SK-N-SH treated with all-trans-retinoic acid at 6 μM for 48 hours (cell line): ENCODE measurements at regions not wholly inside any gene's neighbourhood (a gene's known extent, or its start where the extent isn't known, plus 50 kb on each side); places are given as distances from the start of the nearest gene placed in this dataset.

Source experiments
- GLIS3 ChIP-seq: fragments of 250-450 bp; sonication (Bioruptor Pico); IDR thresholded peaks from 2 replicates; pipeline ENCODE4 v1.5.0; 2020; ENCODE audit warnings: mild to moderate bottlenecking, moderate library complexity
- OSR1 ChIP-seq: fragments of 250-450 bp; sonication (Bioruptor Pico); IDR thresholded peaks from 2 replicates; pipeline ENCODE4 v1.8.0; 2022; ENCODE audit warnings: moderate library complexity, mild to moderate bottlenecking, inconsistent platforms
- PATZ1 ChIP-seq: fragments of 250-450 bp; sonication (Bioruptor Pico); IDR thresholded peaks from 2 replicates; pipeline ENCODE4 v1.8.0; 2020; ENCODE audit warnings: mild to moderate bottlenecking, moderate library complexity, borderline replicate concordance
- PPARA ChIP-seq: fragments of 250-450 bp; sonication (Bioruptor Pico); IDR thresholded peaks from 2 replicates; pipeline ENCODE4 v1.5.0; 2020; ENCODE audit warnings: mild to moderate bottlenecking, borderline replicate concordance
- RARB ChIP-seq: fragments of 250-450 bp; sonication (Bioruptor Pico); IDR thresholded peaks from 2 replicates; pipeline ENCODE4 v1.8.0; 2021; ENCODE audit warnings: mild to moderate bottlenecking, moderate library complexity
- TSHZ2 ChIP-seq: fragments of 250-450 bp; sonication (Bioruptor Pico); IDR thresholded peaks from 2 replicates; pipeline ENCODE4 v1.5.0; 2020; ENCODE audit warnings: mild to moderate bottlenecking, moderate library complexity
- ZFP30 ChIP-seq: fragments of 450-650 bp; formaldehyde crosslinking; IDR thresholded peaks from 2 replicates; pipeline ENCODE4 v1.5.0; 2022; ENCODE audit warnings: mild to moderate bottlenecking, moderate library complexity

GRCh38 chr16:65200156-65200773 lies 78.4 kb upstream of the CDH11 start:
- TF ChIP-seq PATZ1 (CRISPR knock-in tag): no peak
- TF ChIP-seq PPARA: no peak
- TF ChIP-seq TSHZ2 (CRISPR knock-in tag): no peak
- TF ChIP-seq GLIS3 (CRISPR knock-in tag): no peak
- TF ChIP-seq ZFP30 (CRISPR knock-in tag): no peak
- no peak for TF ChIP-seq OSR1 (CRISPR knock-in tag)
- no peak for TF ChIP-seq RARB
